MM.1S (cell line): ENCODE measurements at regions not wholly inside any gene's neighbourhood (a gene's known extent, or its start where the extent isn't known, plus 50 kb on each side); places are given as distances from the start of the nearest gene placed in this dataset.

Experiments used
- CTCF ChIP-seq: fragments of 300-600 bp; sonication (generic); IDR thresholded peaks from 2 replicates; pipeline ENCODE4 v1.5.1; 2016; ENCODE audit warnings: antibody characterized with exemption, low read length, mixed read lengths
- EZH2phosphoT487 ChIP-seq: fragments of 300-600 bp; sonication (generic); IDR thresholded peaks from 2 replicates; pipeline ENCODE4 v1.6.1; 2018; ENCODE audit warnings: antibody characterized with exemption, low read length

- TF ChIP-seq CTCF (no peak), EZH2phosphoT487 (no peak)
Observed at GRCh38 chr17:63035271-63035670, 69.2 kb downstream of the TANC2 start.
